ENCODE measurements at regions not wholly inside any gene's neighbourhood (a gene's known extent, or its start where the extent isn't known, plus 50 kb on each side); places are given as distances from the start of the nearest gene placed in this dataset.

DNA sequence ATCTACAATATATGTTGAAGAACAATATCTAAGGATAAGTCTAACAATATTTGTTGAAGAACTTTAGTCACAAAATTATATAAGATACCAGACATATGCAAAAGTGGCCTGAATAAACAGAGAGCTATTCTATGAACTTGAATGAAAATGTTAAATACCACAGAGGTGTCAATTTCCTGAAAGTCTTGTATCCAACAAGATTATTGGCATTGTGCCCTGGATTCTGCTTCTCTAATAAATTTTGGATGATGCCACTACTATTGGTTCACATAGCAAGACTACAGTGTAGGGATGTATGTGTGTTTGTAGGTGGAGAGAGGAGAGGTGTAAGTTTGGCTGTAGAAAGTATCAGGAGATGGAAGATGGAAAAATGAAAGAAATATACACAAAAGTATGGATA, 731.8 kb upstream of the RGMB start (continued):
- TF ChIP-seq EZH2 (IDR thresholded peaks at IDR 0.05; ENCODE audit: low read depth, low read length, severe bottlenecking) (no peak), HDAC2 (IDR thresholded peaks at IDR 0.05; ENCODE audit: borderline replicate concordance in 1 of 2, low read depth in 2 of 2, low read length in 2 of 2) (no peak), CEBPB (IDR thresholded peaks at IDR 0.05; ENCODE audit: low read depth, low read length) (no peak), RAD21 (IDR thresholded peaks at IDR 0.05 in 1 of 2, conservative IDR thresholded peaks at IDR 0.05 in 1 of 2; ENCODE audit: low read depth in 2 of 2, low read length in 2 of 2) (no peak)
- TF ChIP-seq, protein P1, sequence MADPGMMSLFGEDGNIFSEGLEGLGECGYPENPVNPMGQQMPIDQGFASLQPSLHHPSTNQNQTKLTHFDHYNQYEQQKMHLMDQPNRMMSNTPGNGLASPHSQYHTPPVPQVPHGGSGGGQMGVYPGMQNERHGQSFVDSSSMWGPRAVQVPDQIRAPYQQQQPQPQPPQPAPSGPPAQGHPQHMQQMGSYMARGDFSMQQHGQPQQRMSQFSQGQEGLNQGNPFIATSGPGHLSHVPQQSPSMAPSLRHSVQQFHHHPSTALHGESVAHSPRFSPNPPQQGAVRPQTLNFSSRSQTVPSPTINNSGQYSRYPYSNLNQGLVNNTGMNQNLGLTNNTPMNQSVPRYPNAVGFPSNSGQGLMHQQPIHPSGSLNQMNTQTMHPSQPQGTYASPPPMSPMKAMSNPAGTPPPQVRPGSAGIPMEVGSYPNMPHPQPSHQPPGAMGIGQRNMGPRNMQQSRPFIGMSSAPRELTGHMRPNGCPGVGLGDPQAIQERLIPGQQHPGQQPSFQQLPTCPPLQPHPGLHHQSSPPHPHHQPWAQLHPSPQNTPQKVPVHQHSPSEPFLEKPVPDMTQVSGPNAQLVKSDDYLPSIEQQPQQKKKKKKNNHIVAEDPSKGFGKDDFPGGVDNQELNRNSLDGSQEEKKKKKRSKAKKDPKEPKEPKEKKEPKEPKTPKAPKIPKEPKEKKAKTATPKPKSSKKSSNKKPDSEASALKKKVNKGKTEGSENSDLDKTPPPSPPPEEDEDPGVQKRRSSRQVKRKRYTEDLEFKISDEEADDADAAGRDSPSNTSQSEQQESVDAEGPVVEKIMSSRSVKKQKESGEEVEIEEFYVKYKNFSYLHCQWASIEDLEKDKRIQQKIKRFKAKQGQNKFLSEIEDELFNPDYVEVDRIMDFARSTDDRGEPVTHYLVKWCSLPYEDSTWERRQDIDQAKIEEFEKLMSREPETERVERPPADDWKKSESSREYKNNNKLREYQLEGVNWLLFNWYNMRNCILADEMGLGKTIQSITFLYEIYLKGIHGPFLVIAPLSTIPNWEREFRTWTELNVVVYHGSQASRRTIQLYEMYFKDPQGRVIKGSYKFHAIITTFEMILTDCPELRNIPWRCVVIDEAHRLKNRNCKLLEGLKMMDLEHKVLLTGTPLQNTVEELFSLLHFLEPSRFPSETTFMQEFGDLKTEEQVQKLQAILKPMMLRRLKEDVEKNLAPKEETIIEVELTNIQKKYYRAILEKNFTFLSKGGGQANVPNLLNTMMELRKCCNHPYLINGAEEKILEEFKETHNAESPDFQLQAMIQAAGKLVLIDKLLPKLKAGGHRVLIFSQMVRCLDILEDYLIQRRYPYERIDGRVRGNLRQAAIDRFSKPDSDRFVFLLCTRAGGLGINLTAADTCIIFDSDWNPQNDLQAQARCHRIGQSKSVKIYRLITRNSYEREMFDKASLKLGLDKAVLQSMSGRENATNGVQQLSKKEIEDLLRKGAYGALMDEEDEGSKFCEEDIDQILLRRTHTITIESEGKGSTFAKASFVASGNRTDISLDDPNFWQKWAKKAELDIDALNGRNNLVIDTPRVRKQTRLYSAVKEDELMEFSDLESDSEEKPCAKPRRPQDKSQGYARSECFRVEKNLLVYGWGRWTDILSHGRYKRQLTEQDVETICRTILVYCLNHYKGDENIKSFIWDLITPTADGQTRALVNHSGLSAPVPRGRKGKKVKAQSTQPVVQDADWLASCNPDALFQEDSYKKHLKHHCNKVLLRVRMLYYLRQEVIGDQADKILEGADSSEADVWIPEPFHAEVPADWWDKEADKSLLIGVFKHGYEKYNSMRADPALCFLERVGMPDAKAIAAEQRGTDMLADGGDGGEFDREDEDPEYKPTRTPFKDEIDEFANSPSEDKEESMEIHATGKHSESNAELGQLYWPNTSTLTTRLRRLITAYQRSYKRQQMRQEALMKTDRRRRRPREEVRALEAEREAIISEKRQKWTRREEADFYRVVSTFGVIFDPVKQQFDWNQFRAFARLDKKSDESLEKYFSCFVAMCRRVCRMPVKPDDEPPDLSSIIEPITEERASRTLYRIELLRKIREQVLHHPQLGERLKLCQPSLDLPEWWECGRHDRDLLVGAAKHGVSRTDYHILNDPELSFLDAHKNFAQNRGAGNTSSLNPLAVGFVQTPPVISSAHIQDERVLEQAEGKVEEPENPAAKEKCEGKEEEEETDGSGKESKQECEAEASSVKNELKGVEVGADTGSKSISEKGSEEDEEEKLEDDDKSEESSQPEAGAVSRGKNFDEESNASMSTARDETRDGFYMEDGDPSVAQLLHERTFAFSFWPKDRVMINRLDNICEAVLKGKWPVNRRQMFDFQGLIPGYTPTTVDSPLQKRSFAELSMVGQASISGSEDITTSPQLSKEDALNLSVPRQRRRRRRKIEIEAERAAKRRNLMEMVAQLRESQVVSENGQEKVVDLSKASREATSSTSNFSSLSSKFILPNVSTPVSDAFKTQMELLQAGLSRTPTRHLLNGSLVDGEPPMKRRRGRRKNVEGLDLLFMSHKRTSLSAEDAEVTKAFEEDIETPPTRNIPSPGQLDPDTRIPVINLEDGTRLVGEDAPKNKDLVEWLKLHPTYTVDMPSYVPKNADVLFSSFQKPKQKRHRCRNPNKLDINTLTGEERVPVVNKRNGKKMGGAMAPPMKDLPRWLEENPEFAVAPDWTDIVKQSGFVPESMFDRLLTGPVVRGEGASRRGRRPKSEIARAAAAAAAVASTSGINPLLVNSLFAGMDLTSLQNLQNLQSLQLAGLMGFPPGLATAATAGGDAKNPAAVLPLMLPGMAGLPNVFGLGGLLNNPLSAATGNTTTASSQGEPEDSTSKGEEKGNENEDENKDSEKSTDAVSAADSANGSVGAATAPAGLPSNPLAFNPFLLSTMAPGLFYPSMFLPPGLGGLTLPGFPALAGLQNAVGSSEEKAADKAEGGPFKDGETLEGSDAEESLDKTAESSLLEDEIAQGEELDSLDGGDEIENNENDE (IDR thresholded peaks at IDR 0.05; ENCODE audit: insufficient replicate concordance, low read length) = no peak

Data from H1 (cell line).